ENCODE measurements at regions not wholly inside any gene's neighbourhood (a gene's known extent, or its start where the extent isn't known, plus 50 kb on each side); places are given as distances from the start of the nearest gene placed in this dataset.
"Not testable (repeated sequence)": the region's sequence is repeated elsewhere in the genome, so short reads cannot be mapped to it uniquely, and the experiment has no call there.

DNA sequence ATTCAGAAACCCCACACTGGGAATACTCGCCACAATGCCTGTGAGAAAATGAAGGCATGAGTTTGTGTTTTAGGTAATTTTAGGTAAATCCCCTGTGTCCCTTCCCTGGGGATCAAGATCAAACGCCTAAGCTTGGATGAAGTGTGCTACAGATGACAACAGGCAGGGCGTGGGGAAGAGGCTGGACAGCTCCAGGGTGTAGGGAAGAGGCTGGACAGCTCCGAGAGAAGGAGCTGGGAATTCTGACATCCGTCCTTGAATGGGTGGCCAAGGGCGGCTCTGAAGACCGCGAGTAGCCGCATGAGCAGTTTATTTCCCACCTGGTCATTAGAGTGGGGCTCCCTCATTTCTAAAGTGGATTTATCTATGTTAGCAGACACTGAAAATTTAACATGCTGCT lies 109.7 kb downstream of the RAMP3 start:
- DNase-seq (ENCODE audit: low spot score): peak; percentile 31

DNA sequence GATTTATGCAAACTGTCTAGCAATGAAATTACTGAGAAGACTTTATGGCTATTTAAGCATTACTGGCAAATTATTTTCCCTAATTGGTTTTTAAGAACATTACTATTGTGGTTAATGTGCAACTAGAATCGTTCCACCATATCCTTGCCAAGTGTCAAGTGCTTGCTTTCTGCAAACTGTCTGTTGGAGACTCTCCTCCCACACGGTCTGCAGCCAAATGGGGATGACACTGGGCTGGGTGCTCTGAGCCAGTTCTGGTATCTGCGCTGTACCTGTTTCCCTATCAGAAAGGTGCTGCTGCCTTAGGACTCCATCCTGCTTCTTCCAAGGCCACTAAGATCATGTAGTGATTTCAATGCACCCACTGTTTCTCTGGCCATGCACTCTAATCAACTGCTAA lies 110.4 kb downstream of the RAMP3 start:
- no peak for DNase-seq (ENCODE audit: low spot score)

DNA sequence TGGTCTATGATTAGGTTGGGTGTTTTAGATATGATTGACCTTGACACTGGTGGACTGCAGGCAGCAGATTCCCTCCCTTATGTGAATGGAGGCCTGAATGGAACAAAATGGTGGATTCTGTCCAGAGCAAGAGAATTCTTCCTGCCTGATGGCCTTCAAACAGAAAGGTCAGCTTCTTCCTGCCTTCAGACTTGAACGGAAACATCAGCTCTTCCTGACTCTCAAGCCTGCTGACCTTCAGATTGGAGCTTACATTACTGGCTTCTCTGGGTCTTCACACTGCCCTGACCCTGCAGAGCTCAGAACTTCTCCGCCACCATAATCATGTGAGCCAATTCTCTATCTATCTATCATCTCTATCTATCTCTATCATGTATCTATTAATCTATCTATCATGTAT lies 111.6 kb downstream of the RAMP3 start:
- DNase-seq (ENCODE audit: low spot score): no peak

DNA sequence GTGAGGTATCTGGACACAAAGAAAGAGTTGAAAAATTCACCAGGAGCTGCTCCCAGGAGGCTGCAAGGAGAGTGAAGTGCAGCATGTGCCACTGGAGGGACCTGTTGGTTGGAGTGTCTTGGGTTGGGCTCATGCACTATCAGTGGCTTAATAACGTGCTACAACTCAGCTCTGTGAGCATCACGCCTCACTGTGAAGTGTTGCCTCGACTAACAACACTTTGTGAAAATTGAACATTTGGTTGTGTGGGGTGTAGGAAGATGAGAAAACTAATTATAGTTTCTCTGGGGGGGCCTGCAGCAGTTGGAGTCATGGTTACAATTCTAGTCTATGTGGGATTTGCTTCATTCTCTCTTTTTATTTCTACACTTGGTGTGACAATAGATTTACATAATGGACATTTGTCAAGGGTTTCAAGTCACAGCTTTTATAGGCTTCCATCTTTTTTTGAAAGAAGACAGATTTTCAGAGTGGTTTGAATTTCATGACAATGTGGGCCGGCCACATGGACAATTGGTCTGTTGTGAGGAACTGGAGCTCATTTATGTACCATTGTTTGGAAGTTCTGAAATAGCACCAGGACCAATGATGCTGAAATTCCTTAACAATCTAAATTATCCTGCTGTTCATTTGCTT lies 121.3 kb downstream of the RAMP3 start:
- DNase-seq (ENCODE audit: low spot score): no peak

- DNase-seq (ENCODE audit: low spot score): not testable (repeated sequence)
These were observed 132.0 kb downstream of the RAMP3 start for GRCh38 chr7:45289611-45290010.

DNA sequence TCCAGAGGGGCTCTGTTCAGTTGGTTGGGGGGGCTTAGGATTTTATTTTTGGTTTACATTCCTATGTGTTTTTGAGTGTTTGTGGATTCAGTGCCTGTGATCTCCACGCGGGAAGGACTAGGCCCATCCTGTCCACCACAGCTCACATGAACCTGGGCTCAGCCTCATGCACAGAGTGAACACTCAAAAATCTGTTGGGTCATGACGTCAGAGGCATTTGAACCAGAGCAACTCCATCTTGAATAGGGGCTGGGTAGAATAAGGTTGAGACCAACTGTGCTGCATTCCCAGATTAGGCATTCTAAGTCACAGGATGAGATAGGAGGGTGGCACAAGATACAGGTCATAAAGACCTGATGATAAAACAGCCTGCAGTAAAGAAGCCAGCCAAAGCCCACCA lies 133.3 kb downstream of the RAMP3 start:
- DNase-seq (ENCODE audit: low spot score): no peak

DNA sequence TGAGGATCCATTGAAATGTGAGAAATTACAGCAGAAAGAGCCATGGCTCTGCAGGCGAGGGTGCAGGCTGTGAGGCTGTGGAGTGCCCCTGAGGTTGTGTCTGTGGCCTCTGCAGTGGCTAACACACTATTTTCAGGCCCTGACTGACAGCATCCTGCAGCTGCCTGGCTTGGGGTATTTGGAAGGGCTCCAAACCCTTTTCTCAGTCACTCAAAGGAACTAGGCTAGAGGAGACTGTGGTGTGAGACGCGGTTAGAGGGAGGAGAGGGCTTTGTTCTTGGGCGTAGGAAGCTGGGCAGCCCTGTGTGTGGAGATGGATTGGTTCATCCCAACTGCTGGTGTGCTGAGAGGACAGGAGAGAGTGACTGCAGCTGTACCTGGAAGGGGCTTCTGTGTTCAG lies 134.9 kb downstream of the RAMP3 start:
- no peak for DNase-seq (ENCODE audit: low spot score)

- no peak for DNase-seq (ENCODE audit: low spot score)
These were observed 135.8 kb downstream of the RAMP3 start for GRCh38 chr7:45293295-45293942.

GRCh38 chr7:45294559-45294958 lies 137.0 kb downstream of the RAMP3 start:
- no peak for DNase-seq (ENCODE audit: low spot score)

DNA sequence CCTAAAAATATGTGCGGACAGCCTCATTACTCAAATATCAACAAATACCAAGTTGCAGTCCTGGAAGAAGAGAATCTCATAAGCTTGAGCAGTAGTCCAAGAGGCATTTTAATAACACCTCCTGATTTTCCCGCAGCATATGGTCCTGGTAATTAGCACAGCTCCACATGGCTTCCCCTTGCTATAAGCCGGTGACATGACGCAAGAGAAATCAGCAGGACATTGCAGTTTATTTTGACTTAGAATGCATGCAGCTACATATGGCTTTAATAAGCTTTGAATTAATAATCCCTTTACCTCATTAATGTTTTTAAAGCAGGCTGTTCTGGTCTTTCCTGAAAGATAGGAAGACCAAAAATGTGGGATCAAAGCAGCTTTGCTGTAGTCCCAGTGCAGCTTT lies 137.6 kb downstream of the RAMP3 start:
- no peak for DNase-seq (ENCODE audit: low spot score)

DNA sequence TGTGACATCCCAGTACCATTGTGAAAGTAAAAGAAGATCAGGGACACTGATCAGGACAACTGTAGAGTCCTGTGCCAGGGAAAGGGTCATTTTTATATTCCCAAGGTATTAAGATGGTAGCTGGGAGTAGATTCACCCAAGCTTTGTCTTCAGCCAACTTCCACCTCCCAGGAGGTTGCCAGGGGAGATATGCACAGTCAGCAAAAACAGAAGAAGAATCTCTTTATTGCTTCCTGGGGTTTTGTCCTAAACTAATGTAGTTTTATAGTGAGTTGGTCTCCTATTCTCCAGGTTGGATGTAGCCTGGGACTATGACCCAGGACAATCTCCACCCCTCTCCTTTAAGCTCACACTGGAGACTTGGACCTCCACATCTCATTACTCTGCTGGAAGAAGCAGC lies 139.2 kb downstream of the RAMP3 start:
- no peak for DNase-seq (ENCODE audit: low spot score)

GRCh38 chr7:45306752-45307305 lies 149.2 kb downstream of the RAMP3 start:
- DNase-seq (ENCODE audit: low spot score): no peak

GRCh38 chr7:45311597-45311996 lies 154.0 kb downstream of the RAMP3 start:
- DNase-seq (ENCODE audit: low spot score): no peak

GRCh38 chr7:45315512-45315911 lies 157.9 kb downstream of the RAMP3 start:
- DNase-seq (ENCODE audit: low spot score): not testable (repeated sequence)

- no peak for DNase-seq (ENCODE audit: low spot score)
These were observed 167.2 kb downstream of the RAMP3 start for GRCh38 chr7:45324683-45325237.

DNA sequence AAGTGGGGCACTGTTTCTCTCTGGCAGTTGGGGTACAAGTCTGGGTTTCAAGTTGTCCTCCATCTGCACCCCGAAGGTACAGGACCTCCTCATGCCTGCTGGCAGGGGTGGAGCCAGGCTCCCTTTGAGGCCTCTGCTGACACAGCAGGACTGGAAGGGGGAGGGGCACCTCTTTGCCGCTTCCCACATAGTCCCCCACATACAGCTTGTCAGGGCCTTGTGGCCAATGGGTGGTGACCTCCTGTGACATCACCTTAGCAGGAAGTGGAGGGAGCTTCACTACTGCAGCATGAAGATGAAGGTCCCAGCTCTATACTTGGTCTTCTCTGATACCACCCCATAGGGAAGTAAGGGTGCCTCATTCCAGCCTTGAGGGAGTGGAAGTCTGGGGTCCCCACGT lies 167.8 kb downstream of the RAMP3 start:
- no peak for DNase-seq (ENCODE audit: low spot score)

- no peak for DNase-seq (ENCODE audit: low spot score)
These were observed 170.9 kb downstream of the RAMP3 start for GRCh38 chr7:45328403-45328981.

GRCh38 chr7:45331563-45331962 lies 174.0 kb downstream of the RAMP3 start:
- DNase-seq (ENCODE audit: low spot score): no peak

DNA sequence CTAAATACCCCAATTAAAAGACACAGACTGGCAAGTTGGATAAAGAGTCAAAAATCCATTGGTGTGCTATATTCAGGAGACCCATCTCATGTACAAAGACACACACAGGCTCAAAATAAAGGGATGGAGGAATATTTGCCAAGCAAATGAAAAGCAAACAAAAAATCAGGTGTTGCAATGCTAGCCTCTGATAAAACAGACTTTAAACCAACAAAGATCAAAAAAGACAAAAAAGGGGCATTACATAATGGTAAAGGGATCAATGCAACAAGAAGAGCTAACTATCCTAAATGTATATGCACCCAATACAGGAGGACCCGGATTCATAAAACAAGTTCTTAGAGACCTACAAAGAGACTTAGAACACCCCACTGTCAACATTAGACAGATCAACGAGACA lies 177.4 kb downstream of the RAMP3 start:
- DNase-seq (ENCODE audit: low spot score): not testable (repeated sequence)

DNA sequence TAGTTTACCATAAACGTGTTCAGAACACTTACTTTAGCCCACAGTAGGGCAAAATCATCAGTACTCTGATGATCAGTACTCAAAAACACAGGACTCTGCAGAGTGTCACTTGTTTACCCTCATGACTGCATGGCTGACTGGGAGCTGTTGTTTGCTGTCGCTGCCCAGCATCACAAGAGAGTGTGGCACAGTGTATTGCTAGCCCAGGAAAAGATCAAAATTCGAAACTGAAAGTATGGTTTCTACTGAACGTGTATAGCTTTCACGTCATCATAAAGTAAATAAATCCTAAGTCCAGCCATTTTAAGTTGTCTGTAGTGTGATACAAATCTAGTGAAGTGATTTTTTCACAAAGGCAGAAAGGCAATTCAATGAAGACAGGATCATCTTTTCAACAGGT lies 184.6 kb downstream of the RAMP3 start:
- no peak for DNase-seq (ENCODE audit: low spot score)

DNA sequence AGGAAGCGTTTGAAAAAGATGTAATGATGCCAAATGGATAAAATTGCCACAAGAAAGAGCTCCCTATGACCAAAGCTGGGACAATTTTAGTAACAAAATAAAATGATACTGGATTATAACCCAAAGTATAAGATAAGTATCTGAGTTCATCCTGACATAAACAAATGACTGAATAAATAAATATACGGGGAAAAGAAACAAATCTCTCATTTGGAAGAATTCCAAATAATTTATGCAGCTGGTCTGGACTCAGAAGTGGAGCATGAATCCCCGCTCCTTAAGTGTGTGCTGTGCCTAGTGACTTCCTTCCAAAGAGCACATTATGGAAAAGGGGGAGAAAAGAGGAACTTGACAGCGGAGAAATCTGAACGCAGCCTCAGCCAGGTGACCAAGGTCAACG lies 186.2 kb downstream of the RAMP3 start:
- no peak for DNase-seq (ENCODE audit: low spot score)

DNA sequence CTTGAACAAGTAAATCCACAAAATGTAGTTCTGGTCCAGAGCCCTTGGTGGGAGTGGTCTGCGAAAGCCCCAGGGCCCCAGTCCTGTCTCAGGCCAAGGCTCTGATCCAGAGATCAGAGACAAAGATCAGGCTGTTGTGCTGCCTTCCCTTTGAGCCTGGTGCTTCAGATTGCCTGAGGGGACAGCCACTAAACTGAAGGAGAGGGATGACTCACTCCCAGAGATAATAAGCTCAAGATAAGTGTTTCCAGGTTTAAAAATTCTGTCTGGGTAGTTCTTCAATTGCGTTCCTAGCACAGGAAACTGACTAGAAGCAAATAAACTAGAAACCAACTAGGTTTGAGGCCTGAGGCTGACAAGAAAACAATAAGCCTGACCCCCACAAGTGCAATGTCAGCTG lies 190.2 kb downstream of the RAMP3 start:
- DNase-seq (ENCODE audit: low spot score): peak; percentile 81

GRCh38 chr7:45349090-45349489 lies 191.5 kb downstream of the RAMP3 start:
- DNase-seq (ENCODE audit: low spot score): no peak
